ENCODE measurements at regions not wholly inside any gene's neighbourhood (a gene's known extent, or its start where the extent isn't known, plus 50 kb on each side); places are given as distances from the start of the nearest gene placed in this dataset.

GRCh38 chr6:159564456-159564855 lies 128.6 kb downstream of the SOD2 start:
- no peak for DNase-seq
- TF ChIP-seq POLR2A (IDR thresholded peaks at IDR 0.05): no peak
- TF ChIP-seq CTCF (IDR thresholded peaks at IDR 0.05): no peak

GRCh38 chr6:159557031-159557430 lies 136.0 kb downstream of the SOD2 start:
- H3K36me3 ChIP-seq: no peaks in the 10 kb centered on the region
- H3K9me3 ChIP-seq: no peaks in the 10 kb centered on the region
- no peaks in the 10 kb centered on the region for H3K27me3 ChIP-seq
- no peaks in the 10 kb centered on the region for H3K4me1 ChIP-seq
- intact Hi-C loops (cut with DNase I): no loop called here
- TF ChIP-seq POLR2A (IDR thresholded peaks at IDR 0.05) (no peak), CTCF (IDR thresholded peaks at IDR 0.05) (no peak)
- DNase-seq: no peak
- no peak overlapping the region for H3K4me3 ChIP-seq
- 76 to 79% methylated on average over 4 of the region's 4 CpGs for WGBS, 2 donors
- H3K27ac ChIP-seq: no peak overlapping the region

More at GRCh38 chr6:159564456-159564855, 128.6 kb downstream of the SOD2 start:
- Histone ChIP-seq H3K9me3 (peaks cover 0 to 7% (median 0%) of the 10 kb centered on the region in 3 donors), H3K27ac (no peak overlapping the region), H3K4me3 (no peak overlapping the region), H3K4me1 (no peaks in the 10 kb centered on the region), H3K36me3 (no peaks in the 10 kb centered on the region), H3K27me3 (no peaks in the 10 kb centered on the region)
- 49 to 66% methylated on average over 5 of the region's 5 CpGs for WGBS, 2 donors
- intact Hi-C loops (cut with DNase I): no loop called here

- Histone ChIP-seq H3K4me3 (no peak overlapping the region), H3K9me3 (no peaks in the 10 kb centered on the region), H3K27ac (no peak overlapping the region), H3K27me3 (no peaks in the 10 kb centered on the region), H3K36me3 (no peaks in the 10 kb centered on the region), H3K4me1 (no peaks in the 10 kb centered on the region)
- 60 to 65% methylated on average over 5 of the region's 5 CpGs for WGBS, 2 donors
- TF ChIP-seq CTCF (IDR thresholded peaks at IDR 0.05) (no peak), POLR2A (IDR thresholded peaks at IDR 0.05) (no peak)
- intact Hi-C loops (cut with DNase I): no loop called here
- DNase-seq: no peak
These were observed 137.8 kb downstream of the SOD2 start for GRCh38 chr6:159555082-159555875.

GRCh38 chr6:159541296-159541695 lies 151.7 kb downstream of the SOD2 start:
- intact Hi-C loops (cut with DNase I): no loop called here
- WGBS, 2 donors: 17 to 38% methylated on average over 2 of the region's 2 CpGs
- TF ChIP-seq CTCF (IDR thresholded peaks at IDR 0.05): no peak
- no peak for TF ChIP-seq POLR2A (IDR thresholded peaks at IDR 0.05)

GRCh38 chr6:159540883-159541282 lies 152.2 kb downstream of the SOD2 start:
- DNase-seq: no peak
- no peak for TF ChIP-seq CTCF (IDR thresholded peaks at IDR 0.05)
- no peak for TF ChIP-seq POLR2A (IDR thresholded peaks at IDR 0.05)
- H3K9me3 ChIP-seq: no peaks in the 10 kb centered on the region
- H3K27me3 ChIP-seq: no peaks in the 10 kb centered on the region
- no peak overlapping the region for H3K4me3 ChIP-seq
- H3K27ac ChIP-seq: no peak overlapping the region
- H3K4me1 ChIP-seq: no peaks in the 10 kb centered on the region
- intact Hi-C loops (cut with DNase I): no loop called here
- no peaks in the 10 kb centered on the region for H3K36me3 ChIP-seq
- WGBS, 2 donors: 50 to 60% methylated on average over 3 to 6 of the region's 6 CpGs

More at GRCh38 chr6:159541296-159541695, 151.7 kb downstream of the SOD2 start:
- no peaks in the 10 kb centered on the region for H3K4me1 ChIP-seq
- H3K27ac ChIP-seq: no peak overlapping the region
- no peak overlapping the region for H3K4me3 ChIP-seq
- H3K27me3 ChIP-seq: no peaks in the 10 kb centered on the region
- H3K36me3 ChIP-seq: no peaks in the 10 kb centered on the region
- H3K9me3 ChIP-seq: no peaks in the 10 kb centered on the region
- DNase-seq: no peak
